Common myeloid progenitor, CD34-positive (primary cell): ENCODE measurements at regions not wholly inside any gene's neighbourhood (a gene's known extent, or its start where the extent isn't known, plus 50 kb on each side); places are given as distances from the start of the nearest gene placed in this dataset.

Source experiments
- CTCF ChIA-PET: fragments of 350-600 bp; sonication (Branson Sonifier 250); formaldehyde crosslinking; loops from one replicate; lab custom pipeline; 2021; ENCODE audit warnings: antibody characterized with exemption; lab: Charles Lee
- POLR2A ChIA-PET: fragments of 350-600 bp; sonication (Branson Sonifier 250); formaldehyde crosslinking; loops from one replicate; lab custom pipeline; 2021; ENCODE audit warnings: antibody characterized with exemption; lab: Charles Lee
- DNase-seq, 3 donors: peaks; one replicate each; pipeline versions ENCODE4 v3.0.0 to v3.0.0-alpha.2; 2013
- H3K27ac ChIP-seq, 2 experiments: 1 replicate in 1 of 2; 2 replicates in 1 of 2; pipeline ENCODE4 v1.7.0; 2013; ENCODE audit warnings: inconsistent platforms in 2 of 2, low read length in 2 of 2, mild to moderate bottlenecking in 2 of 2, low read depth in 1 of 2, moderate library complexity in 1 of 2; ENCODE audit not compliant: severe bottlenecking in 2 of 2, insufficient read depth in 1 of 2, poor library complexity in 1 of 2
- H3K27me3 ChIP-seq, 5 experiments: replicated peaks in 2 of 5; 1 replicate in 3 of 5; 2 replicates in 2 of 5; pipeline versions ENCODE4 v1.6.1 to v1.7.0; 2013; ENCODE audit warnings: low read length in 4 of 5, mild to moderate bottlenecking in 2 of 5, moderate library complexity in 2 of 5, inconsistent platforms in 1 of 5; ENCODE audit not compliant: insufficient read depth in 5 of 5, control insufficient read depth in 4 of 5
- H3K36me3 ChIP-seq, 4 experiments: 1 replicate in 2 of 4; 2 replicates in 2 of 4; pipeline versions ENCODE4 v1.6.1 to v1.7.0; 2013; ENCODE audit warnings: low read length in 3 of 4, control low read depth in 1 of 4, mild to moderate bottlenecking in 1 of 4; ENCODE audit not compliant: control insufficient read depth in 4 of 4, insufficient read depth in 4 of 4
- H3K4me1 ChIP-seq, 4 experiments: 1 replicate in 3 of 4; 2 replicates in 1 of 4; pipeline versions ENCODE4 v1.6.1 to v1.7.1; 2013; ENCODE audit warnings: low read length in 3 of 4, mild to moderate bottlenecking in 3 of 4, control low read depth in 1 of 4, inconsistent platforms in 1 of 4, moderate library complexity in 1 of 4; ENCODE audit not compliant: control insufficient read depth in 4 of 4, insufficient read depth in 4 of 4; ENCODE audit errors: control extremely low read depth in 1 of 4
- H3K4me3 ChIP-seq, 7 experiments: 1 replicate in 4 of 7; 2 replicates in 3 of 7; pipeline versions ENCODE4 v1.5.1 to v1.7.0; 2013; ENCODE audit warnings: mild to moderate bottlenecking in 7 of 7, low read length in 6 of 7, moderate library complexity in 6 of 7, inconsistent platforms in 2 of 7, low read depth in 2 of 7, control low read depth in 1 of 7; ENCODE audit not compliant: insufficient read depth in 4 of 7, control insufficient read depth in 1 of 7; ENCODE audit errors: extremely low read depth in 1 of 7
- H3K9me3 ChIP-seq, 5 experiments: 1 replicate in 4 of 5; 2 replicates in 1 of 5; pipeline versions ENCODE4 v1.6.1 to v1.7.1; 2013; ENCODE audit warnings: low read length in 4 of 5, mild to moderate bottlenecking in 2 of 5, inconsistent platforms in 1 of 5, low read depth in 1 of 5, moderate library complexity in 1 of 5; ENCODE audit not compliant: control insufficient read depth in 4 of 5, insufficient read depth in 2 of 5; ENCODE audit errors: control extremely low read depth in 1 of 5
- WGBS: methylation state at CpG from one replicate; pipeline ENCODE4 v1.1.5; 2013; ENCODE audit not compliant: insufficient coverage; 5-methylcytosine and 5-hydroxymethylcytosine counted together

GRCh38 chr10:70974920-70975319 lies 86.6 kb upstream of the PCBD1 start:
- Histone ChIP-seq H3K4me3 (no peak overlapping the region), H3K4me1 (no peaks in the 10 kb centered on the region), H3K27ac (no peak overlapping the region), H3K27me3 (peaks cover 0 to 2% (median 0%) of the 10 kb centered on the region in 5 experiments), H3K9me3 (peaks cover 0 to 11% (median 5%) of the 10 kb centered on the region in 5 experiments), H3K36me3 (no peaks in the 10 kb centered on the region)
- no peak for DNase-seq
- POLR2A ChIA-PET: no interaction called here
- WGBS: 100% methylated on average over 7 of the region's 7 CpGs
- CTCF ChIA-PET: interaction anchor here (1.2 kb wide), 1 partner anchor 234 kb away, joined by 3 read pairs; no protein-coding TSS in a partner anchor

DNA sequence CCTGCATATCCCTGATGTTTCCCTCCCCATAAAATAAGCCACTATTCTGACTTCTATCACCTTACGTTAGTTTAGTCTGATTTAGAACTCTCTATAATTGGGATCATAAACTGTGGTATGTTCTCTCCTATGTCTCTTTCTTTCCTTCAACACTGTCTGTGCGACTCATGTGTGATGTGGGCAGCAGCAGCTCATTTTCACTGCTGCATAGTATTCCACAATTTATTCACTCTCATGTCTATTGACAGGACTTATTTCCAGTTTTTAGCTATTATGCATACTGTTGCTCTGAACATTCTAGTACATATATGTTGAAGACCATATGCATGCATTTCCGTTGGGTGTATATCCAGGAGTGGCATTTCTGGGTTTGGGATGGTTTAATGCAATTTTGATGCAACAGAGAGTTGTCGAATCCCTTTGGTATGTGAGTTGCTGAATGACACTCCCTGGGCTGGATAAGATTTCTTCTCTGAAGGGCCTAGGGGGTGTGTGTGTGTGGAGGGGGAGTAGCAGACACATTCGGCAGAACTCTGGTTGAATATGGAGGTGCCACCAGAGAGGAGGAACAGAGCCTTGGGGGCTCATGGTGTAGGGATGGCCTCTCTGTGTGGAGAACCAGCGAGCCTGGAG lies 87.8 kb upstream of the PCBD1 start:
- CTCF ChIA-PET: interaction anchor here (1.0 kb wide), 2 partner anchors 10 to 53 kb away, joined by 3 read pairs; no protein-coding TSS in a partner anchor
- Histone ChIP-seq H3K9me3 (peaks cover 0 to 6% (median under 1%) of the 10 kb centered on the region in 5 experiments), H3K4me3 (no peak overlapping the region), H3K36me3 (no peaks in the 10 kb centered on the region), H3K4me1 (peaks cover 0 to 1% (median 0%) of the 10 kb centered on the region in 4 experiments), H3K27me3 (no peaks in the 10 kb centered on the region), H3K27ac (no peak overlapping the region)
- POLR2A ChIA-PET: interaction anchor here (0.6 kb wide), 1 partner anchor 1079 kb away, joined by 4 read pairs; no protein-coding TSS in a partner anchor
- WGBS: 98% methylated on average over 5 of the region's 6 CpGs
- no peak for DNase-seq

GRCh38 chr10:70977625-70978024 lies 89.3 kb upstream of the PCBD1 start:
- Histone ChIP-seq H3K4me1 (peaks cover 0 to 11% (median 5%) of the 10 kb centered on the region in 4 experiments), H3K4me3 (no peak overlapping the region), H3K27ac (no peak overlapping the region), H3K9me3 (no peaks in the 10 kb centered on the region), H3K36me3 (no peaks in the 10 kb centered on the region), H3K27me3 (no peaks in the 10 kb centered on the region)
- no peak for DNase-seq
- ChIA-PET POLR2A (no interaction called here), CTCF (interaction anchor here (0.8 kb wide), 1 partner anchor 10 kb away, joined by 3 read pairs; no protein-coding TSS in a partner anchor)
- 80% methylated on average over 8 of the region's 11 CpGs for WGBS

- DNase-seq: no peak
- ChIA-PET CTCF (interaction anchor here (0.8 kb wide), 1 partner anchor 11 kb away, joined by 3 read pairs; no protein-coding TSS in a partner anchor), POLR2A (no interaction called here)
- H3K4me1 ChIP-seq: peaks cover 0 to 11% (median 5%) of the 10 kb centered on the region in 4 experiments
- H3K27ac ChIP-seq: no peak overlapping the region
- 100% methylated on average over 4 of the region's 6 CpGs for WGBS
- H3K27me3 ChIP-seq: no peaks in the 10 kb centered on the region
- H3K9me3 ChIP-seq: no peaks in the 10 kb centered on the region
- no peaks in the 10 kb centered on the region for H3K36me3 ChIP-seq
- no peak overlapping the region for H3K4me3 ChIP-seq
Observed at GRCh38 chr10:70978181-70978580, 89.8 kb upstream of the PCBD1 start.

DNA sequence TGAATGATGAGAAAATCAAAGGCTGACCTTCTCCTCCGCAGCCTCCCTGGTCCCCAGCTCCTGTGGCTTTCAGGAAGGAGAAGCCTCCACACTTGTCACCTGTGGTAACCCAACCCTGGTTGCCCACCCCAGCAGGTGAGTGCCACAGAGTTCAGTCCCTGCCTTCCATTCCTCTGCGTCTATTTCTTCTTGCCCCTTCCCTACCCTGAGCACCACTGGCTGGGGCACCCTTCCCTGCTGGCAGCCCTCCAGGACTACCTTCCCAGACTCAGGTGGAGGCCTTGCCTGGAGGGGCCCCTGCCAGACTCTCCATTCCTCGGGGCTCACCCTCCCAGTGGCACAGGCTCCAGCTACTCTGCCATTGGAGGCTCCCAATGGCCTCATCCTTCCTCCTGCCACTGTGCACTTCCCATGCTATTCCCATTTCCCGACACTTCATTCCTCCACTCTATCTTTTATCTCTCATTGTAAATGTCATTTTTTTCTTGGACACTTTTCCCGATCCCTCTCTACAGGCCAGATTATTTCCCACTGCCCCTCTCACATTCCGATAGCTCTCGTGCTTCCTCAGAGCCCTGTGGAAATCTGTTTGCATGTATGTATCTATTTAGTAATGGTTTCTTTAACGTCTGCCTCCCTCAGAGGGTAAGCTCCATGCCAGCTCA lies 90.6 kb upstream of the PCBD1 start:
- no peak for DNase-seq
- Histone ChIP-seq H3K9me3 (no peaks in the 10 kb centered on the region), H3K4me1 (peaks cover 0 to 11% (median 5%) of the 10 kb centered on the region in 4 experiments), H3K27me3 (no peaks in the 10 kb centered on the region), H3K4me3 (no peak overlapping the region), H3K27ac (no peak overlapping the region), H3K36me3 (no peaks in the 10 kb centered on the region)
- ChIA-PET CTCF (no interaction called here), POLR2A (no interaction called here)
- WGBS: 92% methylated on average over 6 of the region's 8 CpGs

DNA sequence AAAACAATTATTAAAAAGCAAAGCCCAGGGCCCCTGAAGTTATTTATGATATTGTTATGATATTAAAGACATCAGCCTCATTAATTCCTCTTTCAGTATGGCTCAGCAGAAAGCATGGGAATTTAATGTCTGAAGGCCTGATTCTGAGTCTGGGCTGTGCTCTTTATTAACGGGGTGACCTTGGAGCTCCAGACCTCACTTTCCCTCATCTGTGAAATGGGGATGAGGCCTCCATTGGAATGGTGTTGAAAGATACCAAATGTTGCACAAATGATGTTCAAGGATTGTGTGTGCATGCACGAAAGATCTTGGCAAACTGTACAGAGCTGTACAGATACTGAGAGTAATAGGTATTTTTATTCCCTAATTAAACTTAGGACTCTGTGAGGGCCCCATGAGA lies 92.3 kb upstream of the PCBD1 start:
- ChIA-PET CTCF (no interaction called here), POLR2A (no interaction called here)
- no peak overlapping the region for H3K27ac ChIP-seq
- 100% methylated on average over 1 of the region's 2 CpGs for WGBS
- H3K36me3 ChIP-seq: no peaks in the 10 kb centered on the region
- no peaks in the 10 kb centered on the region for H3K27me3 ChIP-seq
- H3K9me3 ChIP-seq: no peaks in the 10 kb centered on the region
- no peak for DNase-seq
- no peak overlapping the region for H3K4me3 ChIP-seq
- H3K4me1 ChIP-seq: peaks cover 0 to 22% (median 10%) of the 10 kb centered on the region in 4 experiments
